ENCODE measurements at regions not wholly inside any gene's neighbourhood (a gene's known extent, or its start where the extent isn't known, plus 50 kb on each side); places are given as distances from the start of the nearest gene placed in this dataset.

DNA sequence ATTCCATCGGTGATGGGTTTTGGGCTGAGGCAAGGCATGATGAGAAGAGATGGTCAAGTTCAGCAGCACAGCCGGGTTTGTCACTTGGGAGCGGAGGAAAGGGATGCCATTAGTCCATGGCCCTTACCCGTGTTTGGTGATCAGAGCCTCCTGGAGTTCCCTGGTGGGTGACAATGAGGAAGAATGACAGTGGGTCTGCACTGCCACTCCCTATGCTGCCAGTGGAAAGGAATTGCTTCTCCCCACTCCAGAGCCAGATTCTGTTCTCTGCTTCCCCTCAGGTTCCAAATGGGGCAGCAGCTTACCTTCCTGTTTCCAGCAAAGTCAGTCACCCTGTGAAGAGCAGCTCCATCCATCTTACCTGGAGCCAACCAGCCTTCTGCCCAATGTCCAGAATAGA lies 393.1 kb downstream of the PTPRU start:
- Histone ChIP-seq H3K27me3 (peaks cover 0 to 17% (median 0%) of the 10 kb centered on the region in 4 donors), H3K4me3 (no peak overlapping the region), H3K9me3 (peaks cover 0 to 14% (median 11%) of the 10 kb centered on the region in 4 donors), H3K27ac (replicated peaks in 1 of 4) (no peak overlapping the region), H3K36me3 (no peaks in the 10 kb centered on the region), H3K4me1 (peaks cover 0 to 7% (median 3%) of the 10 kb centered on the region in 4 donors)
- intact Hi-C loops (cut with DNase I): no loop called here
- 83% methylated on average over 4 of the region's 4 CpGs for WGBS
- TF ChIP-seq POLR2A (IDR thresholded peaks at IDR 0.05; ENCODE audit: low read depth): no peak
- no peak for TF ChIP-seq EP300 (IDR thresholded peaks at IDR 0.05)
- TF ChIP-seq, protein P1, sequence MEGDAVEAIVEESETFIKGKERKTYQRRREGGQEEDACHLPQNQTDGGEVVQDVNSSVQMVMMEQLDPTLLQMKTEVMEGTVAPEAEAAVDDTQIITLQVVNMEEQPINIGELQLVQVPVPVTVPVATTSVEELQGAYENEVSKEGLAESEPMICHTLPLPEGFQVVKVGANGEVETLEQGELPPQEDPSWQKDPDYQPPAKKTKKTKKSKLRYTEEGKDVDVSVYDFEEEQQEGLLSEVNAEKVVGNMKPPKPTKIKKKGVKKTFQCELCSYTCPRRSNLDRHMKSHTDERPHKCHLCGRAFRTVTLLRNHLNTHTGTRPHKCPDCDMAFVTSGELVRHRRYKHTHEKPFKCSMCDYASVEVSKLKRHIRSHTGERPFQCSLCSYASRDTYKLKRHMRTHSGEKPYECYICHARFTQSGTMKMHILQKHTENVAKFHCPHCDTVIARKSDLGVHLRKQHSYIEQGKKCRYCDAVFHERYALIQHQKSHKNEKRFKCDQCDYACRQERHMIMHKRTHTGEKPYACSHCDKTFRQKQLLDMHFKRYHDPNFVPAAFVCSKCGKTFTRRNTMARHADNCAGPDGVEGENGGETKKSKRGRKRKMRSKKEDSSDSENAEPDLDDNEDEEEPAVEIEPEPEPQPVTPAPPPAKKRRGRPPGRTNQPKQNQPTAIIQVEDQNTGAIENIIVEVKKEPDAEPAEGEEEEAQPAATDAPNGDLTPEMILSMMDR (IDR thresholded peaks at IDR 0.05): no peak
- peak; percentile 72 for DNase-seq (ENCODE audit: extremely low spot score)

DNA sequence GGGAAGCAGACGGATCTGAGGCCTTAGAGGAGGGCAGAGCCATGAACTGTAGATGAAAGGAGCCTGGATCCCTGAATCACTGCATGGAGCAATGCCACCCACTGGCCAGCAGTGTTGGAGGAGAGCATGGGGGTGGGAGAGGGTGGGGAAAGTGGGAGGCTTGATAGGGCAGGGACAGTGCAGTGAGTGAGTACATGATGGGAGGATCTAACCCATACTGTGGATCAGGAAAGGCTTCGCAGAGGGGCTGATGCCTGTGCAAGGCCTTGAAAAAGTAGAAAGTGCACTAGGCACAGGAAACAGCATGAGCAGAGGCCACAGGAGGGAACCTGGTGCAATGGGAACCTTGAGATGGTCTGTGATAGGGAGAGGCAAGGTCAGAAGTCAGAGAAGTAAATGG lies 391.9 kb downstream of the PTPRU start:
- Histone ChIP-seq H3K4me3 (no peak overlapping the region), H3K27ac (replicated peaks in 1 of 4) (no peak overlapping the region), H3K36me3 (no peaks in the 10 kb centered on the region), H3K27me3 (peaks cover 0 to 14% (median 0%) of the 10 kb centered on the region in 4 donors), H3K9me3 (peaks cover 0 to 14% (median 11%) of the 10 kb centered on the region in 4 donors), H3K4me1 (peaks cover 0 to 7% (median 3%) of the 10 kb centered on the region in 4 donors)
- no peak for TF ChIP-seq EP300 (IDR thresholded peaks at IDR 0.05)
- no peak for TF ChIP-seq POLR2AphosphoS5 (IDR thresholded peaks at IDR 0.05)
- TF ChIP-seq, protein P1 (IDR thresholded peaks at IDR 0.05): no peak
- no peak for TF ChIP-seq POLR2A (IDR thresholded peaks at IDR 0.05; ENCODE audit: low read depth)
- WGBS: 100% methylated on average over 2 of the region's 2 CpGs
- intact Hi-C loops (cut with DNase I): no loop called here
- peak; percentile 12 for DNase-seq (ENCODE audit: extremely low spot score)

DNA sequence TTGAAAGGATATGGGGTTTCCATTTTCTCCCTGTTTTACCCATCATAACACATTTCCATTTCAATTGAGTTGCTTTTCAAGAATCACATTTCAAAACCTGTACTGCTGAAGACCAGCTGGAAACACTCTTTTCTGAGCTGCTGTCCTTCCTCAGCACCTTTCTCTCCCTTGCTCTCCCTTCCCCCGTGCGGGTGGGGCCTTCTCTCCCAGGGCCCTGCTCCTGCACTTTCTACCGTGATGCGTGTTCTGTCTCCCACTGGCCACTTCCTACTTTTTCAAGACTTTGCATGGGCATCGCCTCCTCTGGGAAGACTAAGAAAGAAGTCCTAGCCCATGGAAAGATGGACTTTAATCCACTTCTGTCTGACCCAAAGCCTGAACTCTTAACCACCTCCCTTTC lies 390.4 kb downstream of the PTPRU start:
- intact Hi-C loops (cut with DNase I): no loop called here
- no peaks in the 10 kb centered on the region for H3K36me3 ChIP-seq

DNA sequence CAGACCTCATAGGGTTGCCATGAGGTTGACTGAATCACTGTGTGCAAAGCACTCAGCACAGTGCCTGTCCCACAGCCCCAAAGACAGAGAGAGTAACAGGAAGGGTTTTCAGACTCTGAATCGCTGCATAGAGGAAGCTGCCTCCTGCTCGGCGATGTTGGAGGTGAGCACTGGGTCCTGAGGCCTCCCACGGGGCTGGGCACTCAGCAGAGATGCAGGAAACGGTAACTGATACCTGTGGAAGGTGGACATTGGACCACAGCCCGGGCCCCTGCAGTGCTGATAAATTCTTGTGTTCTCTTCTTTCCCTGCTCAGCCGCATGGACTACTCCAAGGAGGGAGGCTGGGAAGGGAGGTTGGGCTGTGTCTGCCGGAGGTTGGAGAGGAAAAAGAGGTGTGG lies 389.7 kb downstream of the PTPRU start:
- WGBS: 73% methylated on average over 5 of the region's 8 CpGs
- H3K9me3 ChIP-seq: peaks cover 0 to 14% (median 11%) of the 10 kb centered on the region in 4 donors
- H3K36me3 ChIP-seq: no peaks in the 10 kb centered on the region
- H3K27ac ChIP-seq (replicated peaks in 1 of 4): no peak overlapping the region
- H3K4me3 ChIP-seq: no peak overlapping the region
- intact Hi-C loops (cut with DNase I): no loop called here
- no peaks in the 10 kb centered on the region for H3K4me1 ChIP-seq
- TF ChIP-seq EP300 (IDR thresholded peaks at IDR 0.05) (no peak), POLR2A (IDR thresholded peaks at IDR 0.05; ENCODE audit: low read depth) (no peak), POLR2AphosphoS5 (IDR thresholded peaks at IDR 0.05) (no peak)
- TF ChIP-seq, protein P1 (IDR thresholded peaks at IDR 0.05): no peak
- peak; percentile 57 for DNase-seq (ENCODE audit: extremely low spot score)
- peaks cover 0 to 19% (median 0%) of the 10 kb centered on the region in 4 donors for H3K27me3 ChIP-seq

More for the DNA sequence above, 390.4 kb downstream of the PTPRU start:
- DNase-seq (ENCODE audit: extremely low spot score): peak; percentile 70
- no peak overlapping the region for H3K27ac ChIP-seq (replicated peaks in 1 of 4)
- no peak overlapping the region for H3K4me3 ChIP-seq
- WGBS: 72% methylated on average over 5 of the region's 5 CpGs
- H3K9me3 ChIP-seq: peaks cover 0 to 14% (median 11%) of the 10 kb centered on the region in 4 donors
- H3K4me1 ChIP-seq: peaks cover 0 to 5% (median 2%) of the 10 kb centered on the region in 4 donors
- H3K27me3 ChIP-seq: peaks cover 0 to 16% (median 0%) of the 10 kb centered on the region in 4 donors
- no peak for TF ChIP-seq POLR2AphosphoS5 (IDR thresholded peaks at IDR 0.05)
- TF ChIP-seq, protein P1 (IDR thresholded peaks at IDR 0.05): no peak
- TF ChIP-seq EP300 (IDR thresholded peaks at IDR 0.05): no peak
- TF ChIP-seq POLR2A (IDR thresholded peaks at IDR 0.05; ENCODE audit: low read depth): no peak

DNA sequence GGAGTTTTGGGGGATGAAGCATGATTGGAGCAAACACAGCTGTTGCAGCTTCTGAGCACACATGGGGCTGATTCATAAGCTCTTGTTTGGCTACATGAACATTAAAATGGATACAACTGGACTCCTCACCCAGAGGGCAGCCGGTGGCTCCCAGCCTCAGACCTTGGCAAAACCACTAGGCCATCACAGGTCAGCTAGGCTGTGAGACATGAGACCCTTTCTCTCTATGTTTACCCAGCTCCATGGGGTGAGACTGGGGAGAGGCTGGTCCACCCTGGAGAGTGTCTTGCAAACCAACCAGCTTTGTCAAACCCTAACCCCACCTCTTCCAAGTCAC lies 388.7 kb downstream of the PTPRU start:
- peaks cover 0 to 19% (median 0%) of the 10 kb centered on the region in 4 donors for H3K27me3 ChIP-seq
- intact Hi-C loops (cut with DNase I): no loop called here
- TF ChIP-seq EP300 (IDR thresholded peaks at IDR 0.05): no peak
- TF ChIP-seq POLR2AphosphoS5 (IDR thresholded peaks at IDR 0.05): no peak
- TF ChIP-seq, protein P1 (IDR thresholded peaks at IDR 0.05): no peak
- no peak for TF ChIP-seq POLR2A (IDR thresholded peaks at IDR 0.05; ENCODE audit: low read depth)

More for the DNA sequence above, 388.7 kb downstream of the PTPRU start:
- no CpG with 5 or more reads among the region's 1 CpG for WGBS
- no peaks in the 10 kb centered on the region for H3K36me3 ChIP-seq
- DNase-seq (ENCODE audit: extremely low spot score): peak; percentile 62
- no peak overlapping the region for H3K27ac ChIP-seq (replicated peaks in 1 of 4)
- no peak overlapping the region for H3K4me3 ChIP-seq
- H3K4me1 ChIP-seq: no peaks in the 10 kb centered on the region
- H3K9me3 ChIP-seq: peaks cover 0 to 14% (median 11%) of the 10 kb centered on the region in 4 donors

All from esophagus muscularis mucosa (tissue), 4 donors.